GM23338 (cell line): ENCODE measurements at regions not wholly inside any gene's neighbourhood (a gene's known extent, or its start where the extent isn't known, plus 50 kb on each side); places are given as distances from the start of the nearest gene placed in this dataset.

Source experiments
- ATAC-seq: fragments of 200-7000 bp; cut with Tn5 transposase; 3 replicates; pipeline ENCODE4 v1.9.1; 2020
- DNase-seq: peaks from one replicate; pipeline ENCODE4 v3.0.0-alpha.2; 2015; ENCODE audit warnings: low spot score
- H2AFZ ChIP-seq: fragments of 200-600 bp; sonication (generic); 2 replicates; pipeline ENCODE4 v1.8.0; 2016; ENCODE audit warnings: antibody characterized with exemption, mild to moderate bottlenecking, moderate library complexity
- H3F3A ChIP-seq: fragments of 200-600 bp; sonication (generic); replicated peaks from 2 replicates; pipeline ENCODE4 v1.8.0; 2017; ENCODE audit warnings: antibody characterized with exemption, mixed run types, low read depth
- H3K27ac ChIP-seq: fragments of 200-600 bp; sonication (generic); 2 replicates; pipeline ENCODE4 v1.6.1; 2016; ENCODE audit warnings: low read depth
- H3K27me3 ChIP-seq: fragments of 200-600 bp; sonication (generic); 2 replicates; pipeline ENCODE4 v1.8.0; 2016; ENCODE audit warnings: mild to moderate bottlenecking, mixed run types, moderate library complexity; ENCODE audit not compliant: insufficient read depth
- H3K36me3 ChIP-seq: fragments of 200-600 bp; sonication (generic); 2 replicates; pipeline ENCODE4 v1.8.0; 2016; ENCODE audit warnings: mild to moderate bottlenecking; ENCODE audit not compliant: insufficient read depth
- H3K4me1 ChIP-seq: fragments of 200-600 bp; sonication (generic); 2 replicates; pipeline ENCODE4 v1.8.0; 2016; ENCODE audit warnings: mild to moderate bottlenecking, moderate library complexity; ENCODE audit not compliant: insufficient read depth
- H3K4me2 ChIP-seq: fragments of 200-600 bp; sonication (generic); 2 replicates; pipeline ENCODE4 v1.7.1; 2017; ENCODE audit warnings: mixed run types
- H3K4me3 ChIP-seq: fragments of 200-600 bp; sonication (generic); 2 replicates; pipeline ENCODE4 v1.6.1; 2016; ENCODE audit warnings: mixed run types
- H3K79me2 ChIP-seq: fragments of 200-600 bp; sonication (generic); replicated peaks from 2 replicates; pipeline ENCODE4 v1.8.0; 2017; ENCODE audit warnings: mild to moderate bottlenecking; ENCODE audit not compliant: insufficient read depth
- H3K9me2 ChIP-seq: fragments of 200-600 bp; sonication (generic); 2 replicates; pipeline ENCODE4 v1.8.0; 2017; ENCODE audit not compliant: insufficient read depth
- H4K20me1 ChIP-seq: fragments of 200-600 bp; sonication (generic); replicated peaks from 2 replicates; pipeline ENCODE4 v1.8.0; 2017; ENCODE audit warnings: mild to moderate bottlenecking; ENCODE audit not compliant: insufficient read depth
- H3K27ac Mint-ChIP-seq: 2 replicates; pipeline ENCODE4 v1.8.0; 2020; ENCODE audit warnings: inconsistent platforms, mild to moderate bottlenecking, moderate library complexity, mixed read lengths
- H3K27me3 Mint-ChIP-seq: 3 replicates; pipeline ENCODE4 v1.8.0; 2022; ENCODE audit warnings: low read depth, mild to moderate bottlenecking, moderate library complexity, mixed read lengths, inconsistent platforms; ENCODE audit not compliant: insufficient read depth, poor library complexity
- H3K36me3 Mint-ChIP-seq: 3 replicates; pipeline ENCODE4 v1.8.0; 2021; ENCODE audit warnings: low read depth, mild to moderate bottlenecking, inconsistent platforms, moderate library complexity, mixed read lengths
- H3K4me1 Mint-ChIP-seq: 3 replicates; pipeline ENCODE4 v1.8.0; 2020; ENCODE audit warnings: mild to moderate bottlenecking, inconsistent platforms, mixed read lengths
- H3K4me3 Mint-ChIP-seq: 3 replicates; pipeline ENCODE4 v1.8.0; 2021; ENCODE audit warnings: moderate library complexity, mild to moderate bottlenecking, inconsistent platforms, mixed read lengths
- H3K9me3 Mint-ChIP-seq: 3 replicates; pipeline ENCODE4 v1.8.0; 2020; ENCODE audit warnings: moderate library complexity, mild to moderate bottlenecking, inconsistent platforms, mixed read lengths
- CREB1 ChIP-seq: fragments of 250-450 bp; sonication (Bioruptor Pico); IDR thresholded peaks from 2 replicates; pipeline ENCODE4 v1.5.0; 2020; ENCODE audit warnings: low read depth, mild to moderate bottlenecking, moderate library complexity
- EZH2 ChIP-seq: fragments of 200-600 bp; sonication (generic); IDR thresholded peaks from one replicate; pipeline ENCODE4 v1.8.0; 2017; ENCODE audit warnings: antibody characterized with exemption, mild to moderate bottlenecking, low read depth; ENCODE audit not compliant: unreplicated experiment
- EZH2phosphoT487 ChIP-seq: fragments of 200-600 bp; sonication (generic); IDR thresholded peaks from one replicate; pipeline ENCODE4 v1.8.1; 2018; ENCODE audit warnings: antibody characterized with exemption; ENCODE audit not compliant: unreplicated experiment
- JUNB ChIP-seq: IDR thresholded peaks from one replicate; pipeline ENCODE4 v1.6.1; 2016; ENCODE audit warnings: antibody characterized with exemption; ENCODE audit not compliant: unreplicated experiment
- NANOG ChIP-seq: IDR thresholded peaks from 2 replicates; pipeline ENCODE4 v1.6.1; 2016; ENCODE audit warnings: antibody characterized with exemption, borderline replicate concordance
- POLR2AphosphoS5 ChIP-seq: IDR thresholded peaks from 2 replicates; pipeline ENCODE4 v1.6.1; 2016; ENCODE audit warnings: antibody characterized with exemption, low read depth
- STAT1 ChIP-seq: IDR thresholded peaks from one replicate; pipeline ENCODE4 v1.6.1; 2016; ENCODE audit warnings: antibody characterized with exemption; ENCODE audit not compliant: unreplicated experiment
- ZNF114 ChIP-seq: fragments of 250-450 bp; sonication (Bioruptor Pico); IDR thresholded peaks from 2 replicates; pipeline ENCODE4 v1.5.0; 2020; ENCODE audit warnings: mild to moderate bottlenecking, moderate library complexity
- ZNF331 ChIP-seq: fragments of 250-450 bp; sonication (Bioruptor Pico); IDR thresholded peaks from 2 replicates; pipeline ENCODE4 v1.5.0; 2020; ENCODE audit warnings: low read depth, mild to moderate bottlenecking, moderate library complexity
- TF ChIP-seq, protein P1 (sequence below): IDR thresholded peaks from 2 replicates; pipeline ENCODE4 v1.6.1; 2016; ENCODE audit warnings: antibody characterized with exemption
- TF ChIP-seq, protein P2 (sequence below), 2 experiments: fragments of 200-600 bp in 1 of 2; sonication (generic) in 1 of 2; conservative IDR thresholded peaks; 2 replicates each; pipeline versions ENCODE4 v1.5.1 to v1.6.1; 2016 to 2017; ENCODE audit warnings: antibody characterized with exemption in 2 of 2, low read depth in 2 of 2, mild to moderate bottlenecking in 2 of 2, moderate library complexity in 1 of 2
- TF ChIP-seq, protein P3 (sequence below): IDR thresholded peaks from one replicate; pipeline ENCODE4 v1.6.1; 2018; ENCODE audit warnings: antibody characterized with exemption; ENCODE audit not compliant: unreplicated experiment
- TF ChIP-seq, protein P4 (sequence below): fragments of 250-450 bp; sonication (Bioruptor Pico); IDR thresholded peaks from 2 replicates; pipeline ENCODE4 v1.5.0; 2020; ENCODE audit warnings: mild to moderate bottlenecking, moderate library complexity

DNA sequence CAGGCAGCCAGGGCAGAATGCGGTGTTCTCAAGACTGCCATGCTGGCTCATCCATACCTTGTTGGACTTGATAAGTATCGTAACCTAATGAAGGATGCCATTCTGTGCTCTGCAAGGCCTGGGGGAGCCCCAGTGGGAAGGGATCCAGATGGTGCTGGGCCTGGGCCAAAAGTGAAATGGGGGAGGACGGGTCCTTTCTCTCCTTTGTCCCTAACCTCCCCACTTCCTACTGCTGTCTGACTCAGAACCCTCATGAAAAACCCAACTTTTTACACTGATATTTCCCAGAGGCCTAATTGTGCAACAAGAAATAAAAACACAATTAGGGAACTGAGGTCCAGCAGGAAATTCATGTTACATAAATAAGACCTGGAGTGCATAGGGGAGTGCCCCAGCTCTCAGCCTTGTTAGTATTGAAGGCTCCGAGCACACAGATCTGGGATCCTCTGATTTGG, 193.7 kb upstream of the SVIL start:
- Histone ChIP-seq H3K27me3 (no peaks in the 10 kb centered on the region), H3K9me2 (no peaks in the 10 kb centered on the region), H3K79me2 (no peaks in the 10 kb centered on the region), H2AFZ (no peak overlapping the region), H4K20me1 (no peaks in the 10 kb centered on the region), H3K36me3 (no peaks in the 10 kb centered on the region; the same call in 1 of the 2 replicates), H3K4me1 (no peaks in the 10 kb centered on the region), H3F3A (no peaks in the 10 kb centered on the region), H3K27ac (no peak overlapping the region), H3K4me3 (no peak overlapping the region), H3K4me2 (no peak overlapping the region)
- Mint-ChIP-seq H3K9me3 (no peaks in the 10 kb centered on the region; the same call in 2 of the 3 replicates), H3K36me3 (no peaks in the 10 kb centered on the region), H3K4me1 (peaks cover 6% of the 10 kb centered on the region; the same call in 2 of the 3 replicates), H3K4me3 (no peak overlapping the region), H3K27ac (no peak overlapping the region), H3K27me3 (no peaks in the 10 kb centered on the region)
- TF ChIP-seq ZNF331 (CRISPR knock-in tag) (no peak), EZH2phosphoT487 (no peak), NANOG (no peak), ZNF114 (CRISPR knock-in tag) (no peak), JUNB (no peak), EZH2 (no peak), STAT1 (no peak), POLR2AphosphoS5 (no peak), CREB1 (CRISPR knock-in tag) (no peak)
- TF ChIP-seq, protein P1, sequence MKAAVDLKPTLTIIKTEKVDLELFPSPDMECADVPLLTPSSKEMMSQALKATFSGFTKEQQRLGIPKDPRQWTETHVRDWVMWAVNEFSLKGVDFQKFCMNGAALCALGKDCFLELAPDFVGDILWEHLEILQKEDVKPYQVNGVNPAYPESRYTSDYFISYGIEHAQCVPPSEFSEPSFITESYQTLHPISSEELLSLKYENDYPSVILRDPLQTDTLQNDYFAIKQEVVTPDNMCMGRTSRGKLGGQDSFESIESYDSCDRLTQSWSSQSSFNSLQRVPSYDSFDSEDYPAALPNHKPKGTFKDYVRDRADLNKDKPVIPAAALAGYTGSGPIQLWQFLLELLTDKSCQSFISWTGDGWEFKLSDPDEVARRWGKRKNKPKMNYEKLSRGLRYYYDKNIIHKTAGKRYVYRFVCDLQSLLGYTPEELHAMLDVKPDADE = no peak
- TF ChIP-seq, protein P2, sequence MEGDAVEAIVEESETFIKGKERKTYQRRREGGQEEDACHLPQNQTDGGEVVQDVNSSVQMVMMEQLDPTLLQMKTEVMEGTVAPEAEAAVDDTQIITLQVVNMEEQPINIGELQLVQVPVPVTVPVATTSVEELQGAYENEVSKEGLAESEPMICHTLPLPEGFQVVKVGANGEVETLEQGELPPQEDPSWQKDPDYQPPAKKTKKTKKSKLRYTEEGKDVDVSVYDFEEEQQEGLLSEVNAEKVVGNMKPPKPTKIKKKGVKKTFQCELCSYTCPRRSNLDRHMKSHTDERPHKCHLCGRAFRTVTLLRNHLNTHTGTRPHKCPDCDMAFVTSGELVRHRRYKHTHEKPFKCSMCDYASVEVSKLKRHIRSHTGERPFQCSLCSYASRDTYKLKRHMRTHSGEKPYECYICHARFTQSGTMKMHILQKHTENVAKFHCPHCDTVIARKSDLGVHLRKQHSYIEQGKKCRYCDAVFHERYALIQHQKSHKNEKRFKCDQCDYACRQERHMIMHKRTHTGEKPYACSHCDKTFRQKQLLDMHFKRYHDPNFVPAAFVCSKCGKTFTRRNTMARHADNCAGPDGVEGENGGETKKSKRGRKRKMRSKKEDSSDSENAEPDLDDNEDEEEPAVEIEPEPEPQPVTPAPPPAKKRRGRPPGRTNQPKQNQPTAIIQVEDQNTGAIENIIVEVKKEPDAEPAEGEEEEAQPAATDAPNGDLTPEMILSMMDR (conservative IDR thresholded peaks at IDR 0.05; ENCODE audit: low read depth in 2 of 2) = no peak
- TF ChIP-seq, protein P3, sequence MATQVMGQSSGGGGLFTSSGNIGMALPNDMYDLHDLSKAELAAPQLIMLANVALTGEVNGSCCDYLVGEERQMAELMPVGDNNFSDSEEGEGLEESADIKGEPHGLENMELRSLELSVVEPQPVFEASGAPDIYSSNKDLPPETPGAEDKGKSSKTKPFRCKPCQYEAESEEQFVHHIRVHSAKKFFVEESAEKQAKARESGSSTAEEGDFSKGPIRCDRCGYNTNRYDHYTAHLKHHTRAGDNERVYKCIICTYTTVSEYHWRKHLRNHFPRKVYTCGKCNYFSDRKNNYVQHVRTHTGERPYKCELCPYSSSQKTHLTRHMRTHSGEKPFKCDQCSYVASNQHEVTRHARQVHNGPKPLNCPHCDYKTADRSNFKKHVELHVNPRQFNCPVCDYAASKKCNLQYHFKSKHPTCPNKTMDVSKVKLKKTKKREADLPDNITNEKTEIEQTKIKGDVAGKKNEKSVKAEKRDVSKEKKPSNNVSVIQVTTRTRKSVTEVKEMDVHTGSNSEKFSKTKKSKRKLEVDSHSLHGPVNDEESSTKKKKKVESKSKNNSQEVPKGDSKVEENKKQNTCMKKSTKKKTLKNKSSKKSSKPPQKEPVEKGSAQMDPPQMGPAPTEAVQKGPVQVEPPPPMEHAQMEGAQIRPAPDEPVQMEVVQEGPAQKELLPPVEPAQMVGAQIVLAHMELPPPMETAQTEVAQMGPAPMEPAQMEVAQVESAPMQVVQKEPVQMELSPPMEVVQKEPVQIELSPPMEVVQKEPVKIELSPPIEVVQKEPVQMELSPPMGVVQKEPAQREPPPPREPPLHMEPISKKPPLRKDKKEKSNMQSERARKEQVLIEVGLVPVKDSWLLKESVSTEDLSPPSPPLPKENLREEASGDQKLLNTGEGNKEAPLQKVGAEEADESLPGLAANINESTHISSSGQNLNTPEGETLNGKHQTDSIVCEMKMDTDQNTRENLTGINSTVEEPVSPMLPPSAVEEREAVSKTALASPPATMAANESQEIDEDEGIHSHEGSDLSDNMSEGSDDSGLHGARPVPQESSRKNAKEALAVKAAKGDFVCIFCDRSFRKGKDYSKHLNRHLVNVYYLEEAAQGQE = no peak
- TF ChIP-seq, protein P4, sequence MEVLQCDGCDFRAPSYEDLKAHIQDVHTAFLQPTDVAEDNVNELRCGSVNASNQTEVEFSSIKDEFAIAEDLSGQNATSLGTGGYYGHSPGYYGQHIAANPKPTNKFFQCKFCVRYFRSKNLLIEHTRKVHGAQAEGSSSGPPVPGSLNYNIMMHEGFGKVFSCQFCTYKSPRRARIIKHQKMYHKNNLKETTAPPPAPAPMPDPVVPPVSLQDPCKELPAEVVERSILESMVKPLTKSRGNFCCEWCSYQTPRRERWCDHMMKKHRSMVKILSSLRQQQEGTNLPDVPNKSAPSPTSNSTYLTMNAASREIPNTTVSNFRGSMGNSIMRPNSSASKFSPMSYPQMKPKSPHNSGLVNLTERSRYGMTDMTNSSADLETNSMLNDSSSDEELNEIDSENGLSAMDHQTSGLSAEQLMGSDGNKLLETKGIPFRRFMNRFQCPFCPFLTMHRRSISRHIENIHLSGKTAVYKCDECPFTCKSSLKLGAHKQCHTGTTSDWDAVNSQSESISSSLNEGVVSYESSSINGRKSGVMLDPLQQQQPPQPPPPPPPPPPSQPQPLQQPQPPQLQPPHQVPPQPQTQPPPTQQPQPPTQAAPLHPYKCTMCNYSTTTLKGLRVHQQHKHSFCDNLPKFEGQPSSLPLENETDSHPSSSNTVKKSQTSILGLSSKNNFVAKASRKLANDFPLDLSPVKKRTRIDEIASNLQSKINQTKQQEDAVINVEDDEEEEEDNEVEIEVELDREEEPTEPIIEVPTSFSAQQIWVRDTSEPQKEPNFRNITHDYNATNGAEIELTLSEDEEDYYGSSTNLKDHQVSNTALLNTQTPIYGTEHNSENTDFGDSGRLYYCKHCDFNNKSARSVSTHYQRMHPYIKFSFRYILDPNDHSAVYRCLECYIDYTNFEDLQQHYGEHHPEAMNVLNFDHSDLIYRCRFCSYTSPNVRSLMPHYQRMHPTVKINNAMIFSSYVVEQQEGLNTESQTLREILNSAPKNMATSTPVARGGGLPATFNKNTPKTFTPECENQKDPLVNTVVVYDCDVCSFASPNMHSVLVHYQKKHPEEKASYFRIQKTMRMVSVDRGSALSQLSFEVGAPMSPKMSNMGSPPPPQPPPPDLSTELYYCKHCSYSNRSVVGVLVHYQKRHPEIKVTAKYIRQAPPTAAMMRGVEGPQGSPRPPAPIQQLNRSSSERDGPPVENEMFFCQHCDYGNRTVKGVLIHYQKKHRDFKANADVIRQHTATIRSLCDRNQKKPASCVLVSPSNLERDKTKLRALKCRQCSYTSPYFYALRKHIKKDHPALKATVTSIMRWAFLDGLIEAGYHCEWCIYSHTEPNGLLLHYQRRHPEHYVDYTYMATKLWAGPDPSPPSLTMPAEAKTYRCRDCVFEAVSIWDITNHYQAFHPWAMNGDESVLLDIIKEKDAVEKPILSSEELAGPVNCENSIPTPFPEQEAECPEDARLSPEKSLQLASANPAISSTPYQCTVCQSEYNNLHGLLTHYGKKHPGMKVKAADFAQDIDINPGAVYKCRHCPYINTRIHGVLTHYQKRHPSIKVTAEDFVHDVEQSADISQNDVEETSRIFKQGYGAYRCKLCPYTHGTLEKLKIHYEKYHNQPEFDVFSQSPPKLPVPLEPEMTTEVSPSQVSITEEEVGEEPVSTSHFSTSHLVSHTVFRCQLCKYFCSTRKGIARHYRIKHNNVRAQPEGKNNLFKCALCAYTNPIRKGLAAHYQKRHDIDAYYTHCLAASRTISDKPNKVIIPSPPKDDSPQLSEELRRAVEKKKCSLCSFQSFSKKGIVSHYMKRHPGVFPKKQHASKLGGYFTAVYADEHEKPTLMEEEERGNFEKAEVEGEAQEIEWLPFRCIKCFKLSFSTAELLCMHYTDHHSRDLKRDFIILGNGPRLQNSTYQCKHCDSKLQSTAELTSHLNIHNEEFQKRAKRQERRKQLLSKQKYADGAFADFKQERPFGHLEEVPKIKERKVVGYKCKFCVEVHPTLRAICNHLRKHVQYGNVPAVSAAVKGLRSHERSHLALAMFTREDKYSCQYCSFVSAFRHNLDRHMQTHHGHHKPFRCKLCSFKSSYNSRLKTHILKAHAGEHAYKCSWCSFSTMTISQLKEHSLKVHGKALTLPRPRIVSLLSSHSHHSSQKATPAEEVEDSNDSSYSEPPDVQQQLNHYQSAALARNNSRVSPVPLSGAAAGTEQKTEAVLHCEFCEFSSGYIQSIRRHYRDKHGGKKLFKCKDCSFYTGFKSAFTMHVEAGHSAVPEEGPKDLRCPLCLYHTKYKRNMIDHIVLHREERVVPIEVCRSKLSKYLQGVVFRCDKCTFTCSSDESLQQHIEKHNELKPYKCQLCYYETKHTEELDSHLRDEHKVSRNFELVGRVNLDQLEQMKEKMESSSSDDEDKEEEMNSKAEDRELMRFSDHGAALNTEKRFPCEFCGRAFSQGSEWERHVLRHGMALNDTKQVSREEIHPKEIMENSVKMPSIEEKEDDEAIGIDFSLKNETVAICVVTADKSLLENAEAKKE = no peak
- DNase-seq (no peak), ATAC-seq (no peak)
